Neural cell (in vitro differentiated cells): ENCODE measurements at regions not wholly inside any gene's neighbourhood (a gene's known extent, or its start where the extent isn't known, plus 50 kb on each side); places are given as distances from the start of the nearest gene placed in this dataset.

Source experiments
- H2AFZ ChIP-seq: fragments of 200-600, 300-800 bp; sonication (generic), shearing (Covaris generic); 2 replicates; pipeline ENCODE4 v1.6.0; 2014; ENCODE audit warnings: low read depth, mild to moderate bottlenecking, antibody characterized with exemption, low read length, moderate library complexity
- H3F3A ChIP-seq: fragments of 200-600 bp; shearing (Covaris generic); 2 replicates; pipeline ENCODE4 v1.6.1; 2016; ENCODE audit warnings: mild to moderate bottlenecking, moderate library complexity, mixed read lengths, antibody characterized with exemption, low read length; ENCODE audit not compliant: insufficient read depth, poor library complexity, severe bottlenecking
- H3K27ac ChIP-seq: fragments of 200-600, 300-800 bp; sonication (generic), shearing (Covaris generic); 2 replicates; pipeline ENCODE4 v1.5.1; 2014; ENCODE audit warnings: mild to moderate bottlenecking, low read length, moderate library complexity
- H3K27me3 ChIP-seq: fragments of 300-800, 200-600 bp; sonication (generic), shearing (Covaris generic); 2 replicates; pipeline ENCODE4 v1.6.0; 2014; ENCODE audit warnings: mild to moderate bottlenecking, low read depth, low read length, moderate library complexity; ENCODE audit not compliant: insufficient read depth
- H3K36me3 ChIP-seq: fragments of 300-800, 200-600 bp; sonication (generic), shearing (Covaris generic); 2 replicates; pipeline ENCODE4 v1.5.1; 2014; ENCODE audit warnings: mild to moderate bottlenecking, antibody characterized with exemption, low read length, moderate library complexity; ENCODE audit not compliant: insufficient read depth
- H3K4me2 ChIP-seq: fragments of 300-800, 200-600 bp; sonication (generic), shearing (Covaris generic); 2 replicates; pipeline ENCODE4 v1.6.0; 2014; ENCODE audit warnings: mild to moderate bottlenecking, low read length
- H3K4me3 ChIP-seq: fragments of 300-800, 200-600 bp; sonication (generic), shearing (Covaris generic); 2 replicates; pipeline ENCODE4 v1.5.1; 2014; ENCODE audit warnings: mild to moderate bottlenecking, low read length, moderate library complexity
- H3K79me2 ChIP-seq: fragments of 200-600 bp; shearing (Covaris generic); replicated peaks from 2 replicates; pipeline ENCODE4 v1.6.0; 2014; ENCODE audit warnings: mild to moderate bottlenecking, low read length, moderate library complexity; ENCODE audit not compliant: insufficient read depth
- H3K9ac ChIP-seq: fragments of 300-800, 200-600 bp; sonication (generic), shearing (Covaris generic); 2 replicates; pipeline ENCODE4 v1.6.1; 2016; ENCODE audit warnings: mild to moderate bottlenecking, low read length, mixed read lengths
- H3K9me2 ChIP-seq: fragments of 200-600 bp; shearing (Covaris generic); 2 replicates; pipeline ENCODE4 v1.6.1; 2016; ENCODE audit warnings: mild to moderate bottlenecking, low read length, mixed read lengths; ENCODE audit not compliant: insufficient read depth
- H3K9me3 ChIP-seq: fragments of 200-600, 300-800 bp; sonication (generic), shearing (Covaris generic); 2 replicates; pipeline ENCODE4 v1.6.1; 2016; ENCODE audit warnings: mild to moderate bottlenecking, mixed run types, low read length, moderate library complexity, mixed read lengths
- H4K20me1 ChIP-seq: fragments of 200-600 bp; shearing (Covaris generic); 2 replicates; pipeline ENCODE4 v1.6.1; 2016; ENCODE audit warnings: mild to moderate bottlenecking, mixed run types; ENCODE audit not compliant: insufficient read depth
- EP300 ChIP-seq: fragments of 450-650 bp; conservative IDR thresholded peaks from 2 replicates; pipeline ENCODE4 v1.6.1; 2014; ENCODE audit warnings: antibody characterized with exemption, mild to moderate bottlenecking, moderate library complexity; ENCODE audit not compliant: poor library complexity, severe bottlenecking
- EZH2 ChIP-seq: fragments of 200-600, 300-800 bp; shearing (Covaris generic), sonication (generic); IDR thresholded peaks from 2 replicates; pipeline ENCODE4 v1.6.1; 2014; ENCODE audit warnings: antibody characterized with exemption, low read length, borderline replicate concordance, mild to moderate bottlenecking; ENCODE audit not compliant: insufficient read depth, poor library complexity, severe bottlenecking
- MXI1 ChIP-seq: fragments of 450-650 bp; conservative IDR thresholded peaks from 2 replicates; pipeline ENCODE4 v1.6.1; 2014; ENCODE audit warnings: antibody characterized with exemption, mild to moderate bottlenecking; ENCODE audit not compliant: poor library complexity, severe bottlenecking
- POLR2AphosphoS5 ChIP-seq: IDR thresholded peaks from 2 replicates; pipeline ENCODE4 v1.6.1; 2012
- RAD21 ChIP-seq: fragments of 450-650 bp; conservative IDR thresholded peaks from 2 replicates; pipeline ENCODE4 v1.6.1; 2014; ENCODE audit warnings: antibody characterized with exemption, mild to moderate bottlenecking, moderate library complexity
- REST ChIP-seq: IDR thresholded peaks from 2 replicates; pipeline ENCODE4 v1.6.1; 2012; ENCODE audit warnings: borderline replicate concordance
- SMC3 ChIP-seq: fragments of 450-650 bp; conservative IDR thresholded peaks from 2 replicates; pipeline ENCODE4 v1.6.1; 2014; ENCODE audit warnings: antibody characterized with exemption, mild to moderate bottlenecking, moderate library complexity; ENCODE audit not compliant: poor library complexity
- TAF1 ChIP-seq: IDR thresholded peaks from 2 replicates; pipeline ENCODE4 v1.6.1; 2012; ENCODE audit warnings: low read depth
- TF ChIP-seq, protein P1 (sequence below): fragments of 450-650 bp; IDR thresholded peaks from 2 replicates; pipeline ENCODE4 v1.5.1; 2014; ENCODE audit warnings: antibody characterized with exemption, mild to moderate bottlenecking, moderate library complexity; ENCODE audit not compliant: poor library complexity, severe bottlenecking

DNA sequence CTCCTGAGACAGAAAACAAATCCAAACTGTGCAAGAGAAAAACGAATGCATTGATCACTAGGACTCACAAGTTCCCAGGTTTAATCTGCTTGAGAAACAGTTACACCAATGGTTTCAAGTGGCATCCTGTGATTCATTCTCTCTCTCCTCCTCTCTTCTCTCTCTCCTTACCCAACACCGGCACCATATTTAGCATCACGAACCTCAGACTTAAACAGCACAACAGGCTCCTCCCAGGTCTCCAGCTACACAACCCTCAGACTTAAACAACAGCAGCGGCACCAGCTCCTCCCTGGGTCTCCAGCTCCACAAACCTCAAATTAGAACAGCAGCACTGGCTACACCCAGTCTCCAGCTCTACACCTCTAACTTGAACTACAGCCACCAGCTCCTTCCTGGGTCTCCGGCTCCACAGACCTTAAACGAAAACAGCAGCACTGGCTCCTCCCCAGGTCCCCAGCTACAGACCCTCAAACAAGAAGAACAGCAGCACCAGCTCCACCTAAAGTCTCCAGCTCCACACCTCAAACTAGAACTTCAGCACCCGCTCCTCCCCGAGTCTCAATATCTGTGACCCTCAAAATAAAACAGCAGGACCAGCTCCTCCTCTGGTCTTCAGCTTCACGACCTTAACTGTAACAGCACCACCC, 355.9 kb downstream of the PREX1 start:
- Histone ChIP-seq H3K9me2 (no peaks in the 10 kb centered on the region), H3K27ac (no peak overlapping the region), H2AFZ (no peak overlapping the region), H3K4me3 (no peak overlapping the region), H3K9ac (no peak overlapping the region), H3K27me3 (no peaks in the 10 kb centered on the region), H3K4me2 (no peak overlapping the region), H3K36me3 (no peaks in the 10 kb centered on the region), H3F3A (no peaks in the 10 kb centered on the region), H3K79me2 (no peaks in the 10 kb centered on the region), H3K9me3 (no peaks in the 10 kb centered on the region), H4K20me1 (no peaks in the 10 kb centered on the region)
- TF ChIP-seq SMC3 (no peak), POLR2AphosphoS5 (no peak), EZH2 (no peak), REST (no peak), EP300 (no peak), MXI1 (no peak), RAD21 (no peak), TAF1 (no peak)
- TF ChIP-seq, protein P1, sequence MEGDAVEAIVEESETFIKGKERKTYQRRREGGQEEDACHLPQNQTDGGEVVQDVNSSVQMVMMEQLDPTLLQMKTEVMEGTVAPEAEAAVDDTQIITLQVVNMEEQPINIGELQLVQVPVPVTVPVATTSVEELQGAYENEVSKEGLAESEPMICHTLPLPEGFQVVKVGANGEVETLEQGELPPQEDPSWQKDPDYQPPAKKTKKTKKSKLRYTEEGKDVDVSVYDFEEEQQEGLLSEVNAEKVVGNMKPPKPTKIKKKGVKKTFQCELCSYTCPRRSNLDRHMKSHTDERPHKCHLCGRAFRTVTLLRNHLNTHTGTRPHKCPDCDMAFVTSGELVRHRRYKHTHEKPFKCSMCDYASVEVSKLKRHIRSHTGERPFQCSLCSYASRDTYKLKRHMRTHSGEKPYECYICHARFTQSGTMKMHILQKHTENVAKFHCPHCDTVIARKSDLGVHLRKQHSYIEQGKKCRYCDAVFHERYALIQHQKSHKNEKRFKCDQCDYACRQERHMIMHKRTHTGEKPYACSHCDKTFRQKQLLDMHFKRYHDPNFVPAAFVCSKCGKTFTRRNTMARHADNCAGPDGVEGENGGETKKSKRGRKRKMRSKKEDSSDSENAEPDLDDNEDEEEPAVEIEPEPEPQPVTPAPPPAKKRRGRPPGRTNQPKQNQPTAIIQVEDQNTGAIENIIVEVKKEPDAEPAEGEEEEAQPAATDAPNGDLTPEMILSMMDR: no peak

- Histone ChIP-seq H2AFZ (no peak overlapping the region), H3K79me2 (no peaks in the 10 kb centered on the region), H3K4me3 (no peak overlapping the region), H3F3A (no peaks in the 10 kb centered on the region), H3K36me3 (no peaks in the 10 kb centered on the region), H3K4me2 (no peak overlapping the region), H4K20me1 (no peaks in the 10 kb centered on the region), H3K9me2 (no peaks in the 10 kb centered on the region), H3K9ac (no peak overlapping the region), H3K27ac (no peak overlapping the region), H3K27me3 (no peaks in the 10 kb centered on the region), H3K9me3 (no peaks in the 10 kb centered on the region)
- TF ChIP-seq EP300 (no peak), EZH2 (no peak), POLR2AphosphoS5 (no peak), REST (no peak), TAF1 (no peak), SMC3 (no peak), MXI1 (no peak), RAD21 (no peak)
- TF ChIP-seq, protein P1: no peak
These were observed 356.6 kb downstream of the PREX1 start for GRCh38 chr20:48471176-48471575.
